CD4-positive, alpha-beta T cell (primary cell): ENCODE measurements at regions not wholly inside any gene's neighbourhood (a gene's known extent, or its start where the extent isn't known, plus 50 kb on each side); places are given as distances from the start of the nearest gene placed in this dataset.

ENCODE experiments used
- ATAC-seq: fragments of 200-7000 bp; cut with Tn5 transposase; one replicate; pipeline ENCODE4 v1.10.0; 2022; ENCODE audit warnings: mild to moderate bottlenecking; ENCODE audit not compliant: poor library complexity
- CTCF ChIA-PET: fragments of 350-600 bp; sonication (Branson Sonifier 250); formaldehyde crosslinking; loops from one replicate; lab custom pipeline; 2021; ENCODE audit warnings: antibody characterized with exemption, inconsistent platforms; lab: Charles Lee
- POLR2A ChIA-PET: fragments of 350-600 bp; sonication (Branson Sonifier 250); formaldehyde crosslinking; loops from one replicate; lab custom pipeline; 2021; ENCODE audit warnings: antibody characterized with exemption, inconsistent platforms; lab: Charles Lee
- DNase-seq, 14 experiments: peaks; one replicate each; pipeline ENCODE4 v3.0.0-alpha.2; 2013 to 2020; ENCODE audit warnings: mixed read lengths in 2 of 14
- H3K27ac ChIP-seq, 2 donors: one replicate each; pipeline versions ENCODE4 v1.5.1 to v1.7.0; 2013; ENCODE audit warnings: low read length in 2 of 2, low read depth in 1 of 2, mild to moderate bottlenecking in 1 of 2
- H3K27me3 ChIP-seq, 2 experiments: 1 replicate in 1 of 2; 2 replicates in 1 of 2; pipeline versions ENCODE4 v1.6.1 to v1.7.0; 2013; ENCODE audit warnings: low read length in 2 of 2, control low read depth in 1 of 2, mild to moderate bottlenecking in 1 of 2, moderate library complexity in 1 of 2; ENCODE audit not compliant: insufficient read depth in 2 of 2, control insufficient read depth in 1 of 2
- H3K36me3 ChIP-seq: one replicate; pipeline ENCODE4 v1.6.1; 2013; ENCODE audit warnings: low read length, control low read depth; ENCODE audit not compliant: insufficient read depth
- H3K4me1 ChIP-seq: one replicate; pipeline ENCODE4 v1.6.1; 2013; ENCODE audit warnings: low read length, control low read depth; ENCODE audit not compliant: insufficient read depth
- H3K4me3 ChIP-seq: one replicate; pipeline ENCODE4 v1.5.1; 2013; ENCODE audit warnings: mild to moderate bottlenecking, low read length, moderate library complexity
- H3K9me3 ChIP-seq, 2 experiments: 1 replicate in 1 of 2; 2 replicates in 1 of 2; pipeline versions ENCODE4 v1.6.1 to v1.7.0; 2013; ENCODE audit warnings: low read length in 2 of 2, mild to moderate bottlenecking in 2 of 2, control low read depth in 1 of 2, moderate library complexity in 1 of 2; ENCODE audit not compliant: control insufficient read depth in 1 of 2, insufficient read depth in 1 of 2
- H3K27ac Mint-ChIP-seq: one replicate; pipeline ENCODE4 v1.8.0; 2020; ENCODE audit warnings: mixed read lengths
- H3K27me3 Mint-ChIP-seq: one replicate; pipeline ENCODE4 v1.8.0; 2021; ENCODE audit warnings: mixed read lengths
- H3K36me3 Mint-ChIP-seq: one replicate; pipeline ENCODE4 v1.8.0; 2021; ENCODE audit warnings: low read depth, mixed read lengths
- H3K4me1 Mint-ChIP-seq: one replicate; pipeline ENCODE4 v1.8.0; 2021; ENCODE audit warnings: low read depth, mixed read lengths
- H3K4me3 Mint-ChIP-seq: one replicate; pipeline ENCODE4 v1.8.0; 2020; ENCODE audit warnings: mild to moderate bottlenecking, mixed read lengths
- H3K9me3 Mint-ChIP-seq: one replicate; pipeline ENCODE4 v1.8.0; 2020; ENCODE audit warnings: mixed read lengths
- intact Hi-C, 2 experiments: fragments of 100-400 bp; cut with DNase I in 1 of 2; cut with micrococcal nuclease in 1 of 2; formaldehyde crosslinking; loops; one replicate each; pipeline versions ENCODE4 v1.15.1 to v1.9.0; 2023 to 2025; cut with DNase I, micrococcal nuclease
- TF ChIP-seq, protein P1 (sequence below): fragments of 200-600 bp; IDR thresholded peaks from one replicate; pipeline ENCODE4 v1.8.0; 2022; ENCODE audit warnings: antibody characterized with exemption, mild to moderate bottlenecking

GRCh38 chr6:139577763-139578604 lies 203.5 kb upstream of the CITED2 start:
- H3K4me1 Mint-ChIP-seq: peaks cover 20% of the 10 kb centered on the region
- no peaks in the 10 kb centered on the region for H3K36me3 Mint-ChIP-seq
- POLR2A ChIA-PET: no interaction called here
- intact Hi-C loops: no loop called here
- Histone ChIP-seq H3K27ac (no peak overlapping the region), H3K36me3 (no peaks in the 10 kb centered on the region), H3K4me1 (peaks cover 10% of the 10 kb centered on the region), H3K4me3 (no peak overlapping the region), H3K9me3 (no peaks in the 10 kb centered on the region), H3K27me3 (no peaks in the 10 kb centered on the region)
- TF ChIP-seq, protein P1, sequence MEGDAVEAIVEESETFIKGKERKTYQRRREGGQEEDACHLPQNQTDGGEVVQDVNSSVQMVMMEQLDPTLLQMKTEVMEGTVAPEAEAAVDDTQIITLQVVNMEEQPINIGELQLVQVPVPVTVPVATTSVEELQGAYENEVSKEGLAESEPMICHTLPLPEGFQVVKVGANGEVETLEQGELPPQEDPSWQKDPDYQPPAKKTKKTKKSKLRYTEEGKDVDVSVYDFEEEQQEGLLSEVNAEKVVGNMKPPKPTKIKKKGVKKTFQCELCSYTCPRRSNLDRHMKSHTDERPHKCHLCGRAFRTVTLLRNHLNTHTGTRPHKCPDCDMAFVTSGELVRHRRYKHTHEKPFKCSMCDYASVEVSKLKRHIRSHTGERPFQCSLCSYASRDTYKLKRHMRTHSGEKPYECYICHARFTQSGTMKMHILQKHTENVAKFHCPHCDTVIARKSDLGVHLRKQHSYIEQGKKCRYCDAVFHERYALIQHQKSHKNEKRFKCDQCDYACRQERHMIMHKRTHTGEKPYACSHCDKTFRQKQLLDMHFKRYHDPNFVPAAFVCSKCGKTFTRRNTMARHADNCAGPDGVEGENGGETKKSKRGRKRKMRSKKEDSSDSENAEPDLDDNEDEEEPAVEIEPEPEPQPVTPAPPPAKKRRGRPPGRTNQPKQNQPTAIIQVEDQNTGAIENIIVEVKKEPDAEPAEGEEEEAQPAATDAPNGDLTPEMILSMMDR: no peak
- ATAC-seq (no peak), DNase-seq (no peak)
- no peaks in the 10 kb centered on the region for H3K9me3 Mint-ChIP-seq
- CTCF ChIA-PET: no interaction called here
- peaks cover 9% of the 10 kb centered on the region for H3K27me3 Mint-ChIP-seq
- no peak overlapping the region for H3K27ac Mint-ChIP-seq
- no peak overlapping the region for H3K4me3 Mint-ChIP-seq

DNA sequence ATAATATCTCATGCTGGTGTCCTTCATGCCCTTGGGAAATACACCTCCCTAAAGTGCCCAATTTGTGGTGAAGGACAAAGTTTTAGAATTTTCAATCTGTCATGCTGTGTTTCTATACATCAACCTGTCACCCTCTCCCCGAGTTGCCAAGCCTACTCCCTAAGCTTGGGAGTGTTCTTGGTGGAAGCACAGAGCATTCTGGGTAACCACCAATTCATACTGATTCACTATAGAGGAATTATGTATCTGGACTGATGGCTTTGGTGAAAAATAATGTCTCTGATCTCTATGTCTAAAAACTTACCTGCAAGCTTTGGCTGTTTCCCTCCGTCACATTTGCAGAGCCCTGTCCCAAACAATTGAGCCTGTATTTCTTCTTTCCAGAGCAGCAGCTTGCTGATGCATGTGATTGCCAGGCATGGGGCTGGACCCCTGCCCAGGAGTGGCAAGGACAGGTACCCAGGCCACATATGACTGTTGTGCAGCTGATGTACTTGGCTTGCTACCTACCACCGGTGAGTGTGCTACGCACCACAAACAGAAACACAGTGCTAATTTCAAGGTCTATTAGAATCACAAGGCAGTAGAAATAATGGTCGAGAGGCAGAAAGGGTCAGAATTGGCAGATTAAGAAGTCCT lies 202.8 kb upstream of the CITED2 start:
- Mint-ChIP-seq H3K9me3 (no peaks in the 10 kb centered on the region), H3K36me3 (no peaks in the 10 kb centered on the region), H3K27ac (no peak overlapping the region), H3K4me3 (no peak overlapping the region), H3K4me1 (peaks cover 20% of the 10 kb centered on the region), H3K27me3 (peaks cover 9% of the 10 kb centered on the region)
- ChIA-PET POLR2A (no interaction called here), CTCF (no interaction called here)
- TF ChIP-seq, protein P1: no peak
- Histone ChIP-seq H3K27me3 (no peaks in the 10 kb centered on the region), H3K27ac (no peak overlapping the region), H3K4me1 (peaks cover 10% of the 10 kb centered on the region), H3K9me3 (no peaks in the 10 kb centered on the region), H3K36me3 (no peaks in the 10 kb centered on the region), H3K4me3 (no peak overlapping the region)
- no peak for DNase-seq
- intact Hi-C loops: no loop called here
- ATAC-seq: no peak

- POLR2A ChIA-PET: no interaction called here
- Mint-ChIP-seq H3K9me3 (no peaks in the 10 kb centered on the region), H3K27ac (no peak overlapping the region), H3K36me3 (no peaks in the 10 kb centered on the region), H3K27me3 (peaks cover 3% of the 10 kb centered on the region), H3K4me1 (no peaks in the 10 kb centered on the region), H3K4me3 (no peak overlapping the region)
- Histone ChIP-seq H3K36me3 (no peaks in the 10 kb centered on the region), H3K9me3 (no peaks in the 10 kb centered on the region), H3K27me3 (no peaks in the 10 kb centered on the region), H3K4me3 (no peak overlapping the region), H3K27ac (no peak overlapping the region), H3K4me1 (no peaks in the 10 kb centered on the region)
- TF ChIP-seq, protein P1: no peak
- intact Hi-C loops: no loop called here
- CTCF ChIA-PET: no interaction called here
- DNase-seq (no peak), ATAC-seq (no peak)
Measured at GRCh38 chr6:139572001-139572400, 197.6 kb upstream of the CITED2 start.
